GM12878 (cell line): ENCODE measurements at regions not wholly inside any gene's neighbourhood (a gene's known extent, or its start where the extent isn't known, plus 50 kb on each side); places are given as distances from the start of the nearest gene placed in this dataset.

Experiments
- ATAC-seq: fragments of 200-7000 bp; cut with Tn5 transposase; 3 replicates; pipeline ENCODE4 v1.9.1; 2020; ENCODE audit warnings: mild to moderate bottlenecking, moderate library complexity
- BruUV-seq: library from RNA; stranded (reverse); fragments of 400-500 nt; replicated peaks from 2 replicates; lab custom pipeline; 2021; lab: Mats Ljungman, UMichigan
- CTCF ChIA-PET: fragments of 300-600 bp; sonication (Branson Sonifier 250); formaldehyde crosslinking; extraction: SDS; loops from one replicate; lab custom pipeline; 2021; ENCODE audit warnings: inconsistent platforms; lab: Yijun Ruan, JAX
- POLR2A ChIA-PET: fragments of 350-600 bp; formaldehyde crosslinking; extraction: SDS; loops from one replicate; lab custom pipeline; 2021; ENCODE audit warnings: inconsistent platforms; lab: Charles Lee
- RAD21 ChIA-PET: fragments of 300-600 bp; sonication (Branson Sonifier 250); formaldehyde crosslinking; loops from one replicate; lab custom pipeline; 2023; ENCODE audit warnings: antibody characterized with exemption; ENCODE audit not compliant: unreplicated experiment; lab: Charles Lee
- SMC1A ChIA-PET: fragments of 300-600 bp; sonication (Branson Sonifier 250); formaldehyde crosslinking; loops from one replicate; lab custom pipeline; 2023; ENCODE audit not compliant: unreplicated experiment, uncharacterized antibody; lab: Charles Lee
- DNase-seq: peaks from one replicate; pipeline ENCODE4 v3.0.0-alpha.2; 2011; ENCODE audit warnings: low read depth, low spot score
- FAIRE-seq: peaks from 3 replicates; lab custom pipeline; 2011; peaks lifted over from hg19 to GRCh38; lab: Jason Lieb, UNC
- H2AFZ ChIP-seq: 2 replicates; pipeline ENCODE4 v1.6.0; 2011; ENCODE audit warnings: low read depth, low read length, control low read depth; ENCODE audit not compliant: control insufficient read depth
- H3K27ac ChIP-seq: 2 replicates; pipeline ENCODE4 v1.5.1; 2011; ENCODE audit warnings: control low read depth; ENCODE audit not compliant: control insufficient read depth, insufficient read depth
- H3K27me3 ChIP-seq, 2 experiments: replicated peaks in 1 of 2; 2 replicates each; pipeline versions ENCODE4 v1.6.0 to v1.6.1; 2011; ENCODE audit warnings: low read length in 1 of 2; ENCODE audit not compliant: control insufficient read depth in 2 of 2, insufficient read depth in 2 of 2
- H3K36me3 ChIP-seq, 2 experiments: 2 replicates each; pipeline ENCODE4 v1.5.1; 2011; ENCODE audit warnings: low read length in 1 of 2; ENCODE audit not compliant: control insufficient read depth in 2 of 2, insufficient read depth in 2 of 2
- H3K4me1 ChIP-seq: 2 replicates; pipeline ENCODE4 v1.6.1; 2011; ENCODE audit warnings: mild to moderate bottlenecking, low read length, moderate library complexity, mixed read lengths; ENCODE audit not compliant: control insufficient read depth, insufficient read depth
- H3K4me2 ChIP-seq: 2 replicates; pipeline ENCODE4 v1.6.0; 2011; ENCODE audit warnings: control low read depth; ENCODE audit not compliant: control insufficient read depth, insufficient read depth
- H3K4me3 ChIP-seq: fragments of 200-600 bp; sonication (generic); 2 replicates; pipeline ENCODE4 v1.5.1; 2016
- H3K79me2 ChIP-seq: 2 replicates; pipeline ENCODE4 v1.6.0; 2011; ENCODE audit warnings: low read length; ENCODE audit not compliant: control insufficient read depth, insufficient read depth
- H3K9ac ChIP-seq: 2 replicates; pipeline ENCODE4 v1.8.0; 2011; ENCODE audit warnings: low read length, control low read depth, mixed read lengths; ENCODE audit not compliant: control insufficient read depth, insufficient read depth
- H3K9me3 ChIP-seq: replicated peaks from 3 replicates; pipeline ENCODE4 v1.5.1; 2011; ENCODE audit warnings: mild to moderate bottlenecking, low read length; ENCODE audit not compliant: control insufficient read depth, insufficient read depth
- H4K20me1 ChIP-seq: 2 replicates; pipeline ENCODE4 v1.6.0; 2011; ENCODE audit not compliant: control insufficient read depth, insufficient read depth
- CBX3 ChIP-seq: fragments of 200-600 bp; sonication (generic); IDR thresholded peaks from 2 replicates; pipeline ENCODE4 v1.6.1; 2016; ENCODE audit warnings: low read depth, borderline replicate concordance
- EP300 ChIP-seq, 2 experiments: fragments of 150-350 bp in 1 of 2; IDR thresholded peaks; 2 replicates each; pipeline ENCODE4 v1.6.1; 2011 to 2012; ENCODE audit warnings: low read depth in 2 of 2, low read length in 2 of 2, borderline replicate concordance in 1 of 2, improper control_type of control experiment in 1 of 2, inconsistent platforms in 1 of 2; ENCODE audit not compliant: control insufficient read depth in 1 of 2
- ESRRA ChIP-seq: IDR thresholded peaks from 2 replicates; pipeline ENCODE4 v1.6.1; 2012; ENCODE audit warnings: mild to moderate bottlenecking, low read length, improper control_type of control experiment
- FOXK2 ChIP-seq: fragments of 450-650 bp; IDR thresholded peaks from 2 replicates; pipeline ENCODE4 v1.6.1; 2017; ENCODE audit warnings: mild to moderate bottlenecking, moderate library complexity
- HCFC1 ChIP-seq: fragments of 150-350 bp; IDR thresholded peaks from 2 replicates; pipeline ENCODE4 v1.6.1; 2014; ENCODE audit warnings: low read length
- HDAC2 ChIP-seq: fragments of 200-600 bp; sonication (generic); IDR thresholded peaks from 2 replicates; pipeline ENCODE4 v1.6.1; 2017
- MEF2A ChIP-seq: IDR thresholded peaks from 2 replicates; pipeline ENCODE4 v1.6.1; 2011; ENCODE audit warnings: low read depth, mild to moderate bottlenecking, low read length, moderate library complexity; ENCODE audit not compliant: insufficient read depth
- MYC ChIP-seq: IDR thresholded peaks from 2 replicates; pipeline ENCODE4 v1.6.1; 2011; ENCODE audit warnings: mild to moderate bottlenecking, low read length, moderate library complexity, inconsistent platforms; ENCODE audit not compliant: insufficient read depth, insufficient replicate concordance, insufficient read length, severe bottlenecking
- NFIC ChIP-seq: IDR thresholded peaks from 2 replicates; pipeline ENCODE4 v1.6.1; 2012; ENCODE audit warnings: low read depth, mild to moderate bottlenecking, inconsistent platforms, low read length, moderate library complexity
- PKNOX1 ChIP-seq: fragments of 450-650 bp; IDR thresholded peaks from 2 replicates; pipeline ENCODE4 v1.6.1; 2016; ENCODE audit warnings: mild to moderate bottlenecking
- PML ChIP-seq: IDR thresholded peaks from 2 replicates; pipeline ENCODE4 v1.6.1; 2012; ENCODE audit warnings: low read length, inconsistent platforms
- RB1 ChIP-seq: fragments of 450-650 bp; formaldehyde crosslinking; IDR thresholded peaks from 2 replicates; pipeline ENCODE4 v1.6.1; 2017; ENCODE audit warnings: mild to moderate bottlenecking, borderline replicate concordance
- STAT1 ChIP-seq: fragments of 450-650 bp; conservative IDR thresholded peaks from 2 replicates; pipeline ENCODE4 v1.6.1; 2014; ENCODE audit warnings: antibody characterized with exemption, mild to moderate bottlenecking
- TCF3 ChIP-seq: IDR thresholded peaks from 2 replicates; pipeline ENCODE4 v1.6.1; 2012; ENCODE audit warnings: low read depth, mild to moderate bottlenecking, low read length, borderline replicate concordance; ENCODE audit not compliant: insufficient read depth
- USF2 ChIP-seq: IDR thresholded peaks from 2 replicates; pipeline ENCODE4 v1.6.1; 2011; ENCODE audit warnings: low read depth, low read length, improper control_type of control experiment, borderline replicate concordance
- YY1 ChIP-seq: IDR thresholded peaks from 2 replicates; pipeline ENCODE4 v1.6.1; 2011; ENCODE audit warnings: low read depth, mild to moderate bottlenecking, low read length
- ZBTB40 ChIP-seq: fragments of 450-650 bp; IDR thresholded peaks from 2 replicates; pipeline ENCODE4 v1.6.1; 2016; ENCODE audit warnings: mild to moderate bottlenecking, moderate library complexity, borderline replicate concordance
- WGBS: methylation state at CpG from one replicate; pipeline ENCODE4 v1.1.6; 2016; ENCODE audit warnings: low lambda C conversion rate; ENCODE audit not compliant: insufficient replicate concordance, insufficient coverage; ENCODE audit errors: missing lambda C conversion rate; 5-methylcytosine and 5-hydroxymethylcytosine counted together
- in situ Hi-C: fragments of 300-500 bp; cut with MboI; formaldehyde crosslinking; loops from 9 replicates; pipeline ENCODE4 v1.14.3; 2018; ENCODE audit warnings: mixed read lengths
- intact Hi-C: fragments of 100-400 bp; cut with micrococcal nuclease; formaldehyde crosslinking; loops from one replicate; pipeline ENCODE4 v1.14.2; 2022; ENCODE audit not compliant: unreplicated experiment

GRCh38 chr4:33390976-33391375 lies 2670.8 kb downstream of the PCDH7 start:
- WGBS: 12% methylated on average over 3 of the region's 3 CpGs
- CTCF ChIA-PET: interaction anchor here (1.3 kb wide), 1 partner anchor 12 kb away, joined by 3 read pairs; no protein-coding TSS in a partner anchor
- FAIRE-seq: no peak
- Histone ChIP-seq H2AFZ (no peak overlapping the region), H3K4me1 (no peaks in the 10 kb centered on the region), H3K4me2 (no peak overlapping the region), H3K79me2 (no peaks in the 10 kb centered on the region), H4K20me1 (no peaks in the 10 kb centered on the region), H3K9ac (no peak overlapping the region), H3K27ac (no peak overlapping the region), H3K27me3 (no peaks in the 10 kb centered on the region), H3K4me3 (no peak overlapping the region), H3K9me3 (no peaks in the 10 kb centered on the region), H3K36me3 (no peaks in the 10 kb centered on the region)
- in situ Hi-C loops: no loop called here
- no peak for ATAC-seq
- no peak for TF ChIP-seq USF2
- no peak for TF ChIP-seq STAT1
- no peak for TF ChIP-seq RB1
- no peak for TF ChIP-seq YY1
- TF ChIP-seq MYC: no peak
- TF ChIP-seq ESRRA: no peak
- no peak for TF ChIP-seq ZBTB40
- no peak for TF ChIP-seq FOXK2
- no peak for TF ChIP-seq PKNOX1
- TF ChIP-seq CBX3: no peak
- TF ChIP-seq HCFC1: no peak
- TF ChIP-seq HDAC2: no peak
- no peak for TF ChIP-seq NFIC
- TF ChIP-seq PML: no peak
- TF ChIP-seq TCF3: no peak
- no peak for TF ChIP-seq MEF2A
- TF ChIP-seq EP300 (IDR thresholded peaks at IDR 0.05; ENCODE audit: borderline replicate concordance in 1 of 2, control insufficient read depth in 1 of 2, low read depth in 2 of 2, low read length in 2 of 2): no peak
- DNase-seq: no peak
- RAD21 ChIA-PET: interaction anchor here (1.1 kb wide), 1 partner anchor 176 kb away, joined by 5 read pairs; no protein-coding TSS in a partner anchor
- POLR2A ChIA-PET: no interaction called here
- BruUV-seq: no TSS peak
- intact Hi-C loops: no loop called here
- SMC1A ChIA-PET: interaction anchor here (1.0 to 1.2 kb wide), 2 partner anchors 21 to 302 kb away, joined by 3 read pairs; no protein-coding TSS in a partner anchor
